Activated CD8-positive, alpha-beta T cell treated with anti-CD3 and anti-CD28 coated beads for 36 hours (primary cell): ENCODE measurements at regions not wholly inside any gene's neighbourhood (a gene's known extent, or its start where the extent isn't known, plus 50 kb on each side); places are given as distances from the start of the nearest gene placed in this dataset.

Source experiments
- ATAC-seq: fragments of 200-7000 bp; cut with Tn5 transposase; one replicate; pipeline ENCODE4 v1.10.0; 2021; ENCODE audit warnings: mild to moderate bottlenecking, moderate library complexity
- CTCF ChIA-PET: fragments of 350-600 bp; sonication (Branson Sonifier 250); formaldehyde crosslinking; loops from one replicate; lab custom pipeline; 2021; ENCODE audit warnings: antibody characterized with exemption; lab: Charles Lee
- POLR2A ChIA-PET: fragments of 350-600 bp; sonication (Branson Sonifier 250); formaldehyde crosslinking; loops from one replicate; lab custom pipeline; 2021; ENCODE audit warnings: antibody characterized with exemption; lab: Charles Lee
- DNase-seq: peaks from one replicate; pipeline ENCODE4 v3.0.0-alpha.2; 2020
- H3K27ac Mint-ChIP-seq: one replicate; pipeline ENCODE4 v1.8.0; 2021; ENCODE audit warnings: mild to moderate bottlenecking, mixed read lengths
- H3K27me3 Mint-ChIP-seq: one replicate; pipeline ENCODE4 v1.8.0; 2021; ENCODE audit warnings: mixed read lengths
- H3K36me3 Mint-ChIP-seq: one replicate; pipeline ENCODE4 v1.8.0; 2021; ENCODE audit warnings: low read depth, mixed read lengths
- H3K4me1 Mint-ChIP-seq: one replicate; pipeline ENCODE4 v1.8.0; 2021; ENCODE audit warnings: low read depth, mixed read lengths
- H3K4me3 Mint-ChIP-seq: one replicate; pipeline ENCODE4 v1.8.0; 2021; ENCODE audit warnings: mild to moderate bottlenecking, moderate library complexity, mixed read lengths
- H3K9me3 Mint-ChIP-seq: one replicate; pipeline ENCODE4 v1.8.0; 2021; ENCODE audit warnings: mixed read lengths
- intact Hi-C: fragments of 100-400 bp; cut with micrococcal nuclease; formaldehyde crosslinking; loops from one replicate; pipeline ENCODE4 v1.10.0; 2022
- TF ChIP-seq, protein P1 (sequence below): fragments of 200-600 bp; IDR thresholded peaks from one replicate; pipeline ENCODE4 v1.8.0; 2022; ENCODE audit warnings: antibody characterized with exemption, mild to moderate bottlenecking

DNA sequence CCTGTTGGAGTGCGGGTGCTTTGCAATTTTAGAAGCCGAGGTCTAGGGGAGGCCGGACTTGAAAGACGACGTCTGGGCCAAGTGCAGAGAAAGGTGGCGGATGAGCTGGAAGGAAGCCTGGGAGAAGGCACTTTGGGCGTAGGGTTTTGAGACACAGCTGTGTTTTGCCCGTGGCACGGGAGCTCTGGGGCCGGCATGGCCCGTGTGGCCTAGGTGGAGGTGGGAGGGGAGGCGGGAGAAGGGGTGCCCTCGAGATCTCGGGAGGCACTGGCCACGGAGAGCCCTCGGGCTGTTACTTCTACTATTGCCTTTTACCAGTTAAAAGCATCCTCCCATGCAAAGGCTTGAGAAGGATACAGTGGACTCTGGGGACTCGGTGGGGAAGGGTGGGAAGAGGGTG is 161.9 kb downstream of the FOXL1 start:
- ATAC-seq (no peak), DNase-seq (no peak)
- no peaks in the 10 kb centered on the region for H3K36me3 Mint-ChIP-seq
- CTCF ChIA-PET, result no interaction called here
- no peak overlapping the region for H3K4me3 Mint-ChIP-seq
- no peaks in the 10 kb centered on the region for H3K9me3 Mint-ChIP-seq
- intact Hi-C loops, result no loop called here
- TF ChIP-seq, protein P1, sequence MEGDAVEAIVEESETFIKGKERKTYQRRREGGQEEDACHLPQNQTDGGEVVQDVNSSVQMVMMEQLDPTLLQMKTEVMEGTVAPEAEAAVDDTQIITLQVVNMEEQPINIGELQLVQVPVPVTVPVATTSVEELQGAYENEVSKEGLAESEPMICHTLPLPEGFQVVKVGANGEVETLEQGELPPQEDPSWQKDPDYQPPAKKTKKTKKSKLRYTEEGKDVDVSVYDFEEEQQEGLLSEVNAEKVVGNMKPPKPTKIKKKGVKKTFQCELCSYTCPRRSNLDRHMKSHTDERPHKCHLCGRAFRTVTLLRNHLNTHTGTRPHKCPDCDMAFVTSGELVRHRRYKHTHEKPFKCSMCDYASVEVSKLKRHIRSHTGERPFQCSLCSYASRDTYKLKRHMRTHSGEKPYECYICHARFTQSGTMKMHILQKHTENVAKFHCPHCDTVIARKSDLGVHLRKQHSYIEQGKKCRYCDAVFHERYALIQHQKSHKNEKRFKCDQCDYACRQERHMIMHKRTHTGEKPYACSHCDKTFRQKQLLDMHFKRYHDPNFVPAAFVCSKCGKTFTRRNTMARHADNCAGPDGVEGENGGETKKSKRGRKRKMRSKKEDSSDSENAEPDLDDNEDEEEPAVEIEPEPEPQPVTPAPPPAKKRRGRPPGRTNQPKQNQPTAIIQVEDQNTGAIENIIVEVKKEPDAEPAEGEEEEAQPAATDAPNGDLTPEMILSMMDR, result no peak
- H3K27me3 Mint-ChIP-seq, result peaks cover 28% of the 10 kb centered on the region
- POLR2A ChIA-PET, result no interaction called here
- peaks cover 5% of the 10 kb centered on the region for H3K4me1 Mint-ChIP-seq
- no peak overlapping the region for H3K27ac Mint-ChIP-seq

DNA sequence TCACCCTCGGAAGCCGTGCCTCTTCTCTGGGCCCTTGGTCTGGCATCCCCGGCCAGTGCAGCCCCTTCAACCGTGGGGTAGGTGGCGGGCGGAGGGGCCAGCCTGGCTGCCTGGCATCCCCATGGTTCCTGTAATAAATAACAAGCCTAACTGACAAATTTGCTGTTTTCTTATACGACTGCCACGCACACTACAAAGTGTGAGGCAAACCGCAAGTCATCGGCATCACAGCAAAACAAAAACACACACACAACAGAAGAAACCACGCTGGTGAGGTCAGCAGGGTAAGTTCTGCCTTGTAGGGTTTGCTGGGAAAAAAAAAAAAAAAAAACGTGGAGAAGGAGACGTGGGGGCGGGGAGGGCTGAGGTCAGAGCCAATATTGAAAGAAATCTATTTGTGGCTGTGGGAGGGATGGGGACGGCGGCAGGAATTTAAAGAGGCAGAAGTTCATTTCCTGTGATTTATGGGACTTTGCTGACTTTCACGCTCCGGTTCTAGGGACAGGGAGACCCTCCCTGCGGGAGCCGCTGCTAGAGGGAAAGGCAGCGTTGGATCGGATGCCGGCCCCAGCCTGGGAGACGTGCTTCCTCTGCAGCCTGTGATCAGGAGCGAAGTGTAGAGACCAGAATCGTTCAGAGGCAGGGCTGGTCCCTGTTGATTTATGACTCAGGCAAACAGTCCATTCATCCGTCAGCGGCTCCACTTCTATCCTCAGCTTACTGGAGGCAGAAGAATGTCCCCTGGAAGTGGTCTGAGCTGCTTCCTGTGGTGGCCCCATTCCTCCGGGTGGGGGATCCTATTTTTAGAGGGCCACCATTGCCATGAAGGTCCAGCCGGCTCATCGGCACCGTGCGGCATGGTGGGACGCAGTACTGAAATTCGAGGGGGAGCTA is 162.8 kb downstream of the FOXL1 start:
- H3K4me1 Mint-ChIP-seq, result peaks cover 5% of the 10 kb centered on the region
- ChIA-PET CTCF (no interaction called here), POLR2A (no interaction called here)
- DNase-seq (no peak), ATAC-seq (no peak)
- intact Hi-C loops, result no loop called here
- H3K4me3 Mint-ChIP-seq, result no peak overlapping the region
- no peaks in the 10 kb centered on the region for H3K9me3 Mint-ChIP-seq
- H3K27ac Mint-ChIP-seq, result no peak overlapping the region
- H3K27me3 Mint-ChIP-seq, result peaks cover 28% of the 10 kb centered on the region
- no peaks in the 10 kb centered on the region for H3K36me3 Mint-ChIP-seq
- TF ChIP-seq, protein P1, result no peak

DNA sequence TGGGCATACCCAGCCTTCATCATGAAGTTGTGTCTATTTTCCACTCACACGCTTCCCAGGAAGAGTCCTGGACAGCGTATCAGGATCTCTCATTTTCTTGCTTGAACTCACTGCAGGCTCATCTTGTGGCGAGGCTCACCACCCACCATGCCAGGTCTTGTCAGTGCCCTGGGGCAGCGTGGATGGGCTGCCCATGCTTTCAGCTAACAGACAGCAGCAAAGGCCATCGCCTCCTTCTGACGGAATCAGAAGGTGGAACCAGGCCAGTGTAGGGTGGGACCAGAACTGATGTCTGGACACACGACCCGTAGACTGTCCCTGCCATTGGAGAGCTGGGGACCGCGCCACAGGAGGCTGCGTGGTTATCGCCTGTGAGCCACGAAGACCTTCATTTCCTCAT is 169.4 kb downstream of the FOXL1 start:
- CTCF ChIA-PET, result no interaction called here
- Mint-ChIP-seq H3K9me3 (no peaks in the 10 kb centered on the region), H3K27ac (no peak overlapping the region), H3K27me3 (peaks cover 3% of the 10 kb centered on the region), H3K36me3 (no peaks in the 10 kb centered on the region), H3K4me3 (no peak overlapping the region), H3K4me1 (no peaks in the 10 kb centered on the region)
- intact Hi-C loops, result no loop called here
- ATAC-seq, result no peak
- TF ChIP-seq, protein P1, result no peak
- no peak for DNase-seq
- POLR2A ChIA-PET, result no interaction called here

DNA sequence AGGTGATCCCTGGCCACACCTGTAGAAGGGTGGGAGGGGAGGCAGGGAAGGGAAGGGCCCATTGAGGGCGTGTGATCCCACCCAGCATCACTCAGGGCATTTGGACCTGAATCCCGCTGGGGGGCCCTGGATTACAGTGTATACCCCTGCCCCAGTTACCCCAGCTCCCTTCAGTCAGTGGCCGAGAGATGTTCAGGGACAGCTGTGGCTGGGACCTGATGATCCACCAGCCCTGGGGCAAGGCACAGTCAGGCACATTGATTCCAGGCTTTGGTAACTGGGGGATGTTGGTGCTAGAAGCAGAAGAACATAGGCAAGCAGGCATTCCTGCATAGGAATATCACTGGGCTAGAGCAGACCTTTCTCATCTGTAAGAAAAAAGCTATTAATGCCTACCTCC is 170.3 kb downstream of the FOXL1 start:
- H3K9me3 Mint-ChIP-seq, result no peaks in the 10 kb centered on the region
- DNase-seq (no peak), ATAC-seq (no peak)
- H3K27ac Mint-ChIP-seq, result no peak overlapping the region
- CTCF ChIA-PET, result interaction anchor here (1.1 kb wide), 1 partner anchor 12 kb away, joined by 6 read pairs; no protein-coding TSS in a partner anchor
- H3K27me3 Mint-ChIP-seq, result peaks cover 1% of the 10 kb centered on the region
- TF ChIP-seq, protein P1, result no peak
- POLR2A ChIA-PET, result no interaction called here
- no peak overlapping the region for H3K4me3 Mint-ChIP-seq
- H3K4me1 Mint-ChIP-seq, result no peaks in the 10 kb centered on the region
- no peaks in the 10 kb centered on the region for H3K36me3 Mint-ChIP-seq
- intact Hi-C loops, result no loop called here
